Colon (tissue), 2 donors: ENCODE measurements at regions not wholly inside any gene's neighbourhood (a gene's known extent, or its start where the extent isn't known, plus 50 kb on each side); places are given as distances from the start of the nearest gene placed in this dataset.

ENCODE experiments used
- FAIRE-seq: peaks from 2 replicates; lab custom pipeline; 2012; peaks lifted over from hg19 to GRCh38; lab: Jason Lieb, UNC
- donor health status: control.
- donor health status: control.

GRCh38 chr7:46230990-46231305, 309.9 kb upstream of the IGFBP3 start:
- no peak for FAIRE-seq

GRCh38 chr7:46230298-46230989, 309.4 kb upstream of the IGFBP3 start:
- FAIRE-seq, result no peak

GRCh38 chr7:46229409-46229808, 308.3 kb upstream of the IGFBP3 start:
- FAIRE-seq, result no peak

GRCh38 chr7:46226860-46227259, 305.8 kb upstream of the IGFBP3 start:
- FAIRE-seq, result no peak

- no peak for FAIRE-seq
Measured at GRCh38 chr7:46224363-46224762, 303.3 kb upstream of the IGFBP3 start.

GRCh38 chr7:46220066-46220630, 299.1 kb upstream of the IGFBP3 start:
- no peak for FAIRE-seq

GRCh38 chr7:46218461-46219200, 297.6 kb upstream of the IGFBP3 start:
- no peak for FAIRE-seq

GRCh38 chr7:46215987-46216567, 295.0 kb upstream of the IGFBP3 start:
- no peak for FAIRE-seq

- no peak for FAIRE-seq
Measured at GRCh38 chr7:46214526-46214925, 293.5 kb upstream of the IGFBP3 start.

GRCh38 chr7:46213154-46213537, 292.1 kb upstream of the IGFBP3 start:
- FAIRE-seq, result no peak

GRCh38 chr7:46212425-46213153, 291.5 kb upstream of the IGFBP3 start:
- no peak for FAIRE-seq

GRCh38 chr7:46210467-46210866, 289.4 kb upstream of the IGFBP3 start:
- FAIRE-seq, result no peak

- no peak for FAIRE-seq
Measured at GRCh38 chr7:46209611-46210388, 288.7 kb upstream of the IGFBP3 start.

GRCh38 chr7:46208635-46209525, 287.8 kb upstream of the IGFBP3 start:
- no peak for FAIRE-seq

- no peak for FAIRE-seq
Measured at GRCh38 chr7:46207931-46208634, 287.0 kb upstream of the IGFBP3 start.

GRCh38 chr7:46206476-46207060, 285.5 kb upstream of the IGFBP3 start:
- no peak for FAIRE-seq

- no peak for FAIRE-seq
Measured at GRCh38 chr7:46205478-46205877, 284.4 kb upstream of the IGFBP3 start.

GRCh38 chr7:46203926-46204325, 282.9 kb upstream of the IGFBP3 start:
- FAIRE-seq, result no peak

- FAIRE-seq, result no peak
Measured at GRCh38 chr7:46202379-46202778, 281.3 kb upstream of the IGFBP3 start.

GRCh38 chr7:46201961-46202360, 280.9 kb upstream of the IGFBP3 start:
- FAIRE-seq, result no peak
